GM18861 (cell line): ENCODE measurements at regions not wholly inside any gene's neighbourhood (a gene's known extent, or its start where the extent isn't known, plus 50 kb on each side); places are given as distances from the start of the nearest gene placed in this dataset.

Experiments
- ATAC-seq: cut with Tn5 transposase; IDR thresholded peaks from one replicate; pipeline ENCODE4 v1.9.1; 2021; ENCODE audit not compliant: unreplicated experiment

- no peak for ATAC-seq
Measured at GRCh38 chrX:147693511-147693910, 218.2 kb upstream of the FMR1 start.

GRCh38 chrX:147699061-147699460, 212.7 kb upstream of the FMR1 start:
- ATAC-seq: no peak

GRCh38 chrX:147710301-147710700, 201.4 kb upstream of the FMR1 start:
- ATAC-seq: no peak

DNA sequence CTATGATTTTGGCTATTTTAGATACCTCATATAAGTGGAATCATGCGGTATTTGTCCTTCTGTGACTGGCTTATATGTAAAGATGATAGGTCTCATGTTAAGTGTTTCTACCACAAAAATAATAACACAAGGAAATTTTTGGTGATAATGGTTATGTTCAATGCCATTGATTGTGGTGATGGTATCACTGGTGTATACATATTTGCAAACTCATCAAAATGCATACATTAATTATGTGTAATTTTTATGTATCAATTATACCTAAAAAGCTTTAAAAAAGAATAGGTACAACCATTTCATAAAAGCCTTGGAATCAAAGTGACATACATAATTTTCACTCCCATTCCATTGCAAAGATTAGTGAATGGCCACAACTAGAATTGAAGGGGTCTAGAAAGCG, 178.3 kb upstream of the FMR1 start:
- ATAC-seq: no peak

GRCh38 chrX:147735364-147735763, 176.4 kb upstream of the FMR1 start:
- ATAC-seq: no peak

- no peak for ATAC-seq
Measured at GRCh38 chrX:147736045-147736444, 175.7 kb upstream of the FMR1 start.

DNA sequence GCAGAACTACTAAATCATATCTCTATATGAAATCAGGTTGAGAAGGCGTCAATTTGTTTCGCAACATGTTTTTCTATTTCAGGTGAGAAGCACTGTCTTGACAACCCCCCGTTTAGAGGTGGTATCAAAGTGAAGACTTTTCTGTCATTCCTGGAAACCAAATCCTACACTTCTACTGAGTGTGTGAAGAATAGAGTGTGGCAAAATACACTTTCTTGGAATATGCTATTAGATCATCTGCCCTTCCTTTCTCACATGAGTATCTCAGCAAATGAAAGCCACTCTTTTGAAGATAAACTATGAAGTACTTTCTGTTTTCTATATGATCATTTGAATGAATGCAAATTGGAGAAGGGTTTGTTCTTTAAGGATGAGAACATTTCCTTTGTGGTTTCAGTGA, 174.0 kb upstream of the FMR1 start:
- ATAC-seq: no peak

- no peak for ATAC-seq
Measured at GRCh38 chrX:147738265-147738664, 173.5 kb upstream of the FMR1 start.

DNA sequence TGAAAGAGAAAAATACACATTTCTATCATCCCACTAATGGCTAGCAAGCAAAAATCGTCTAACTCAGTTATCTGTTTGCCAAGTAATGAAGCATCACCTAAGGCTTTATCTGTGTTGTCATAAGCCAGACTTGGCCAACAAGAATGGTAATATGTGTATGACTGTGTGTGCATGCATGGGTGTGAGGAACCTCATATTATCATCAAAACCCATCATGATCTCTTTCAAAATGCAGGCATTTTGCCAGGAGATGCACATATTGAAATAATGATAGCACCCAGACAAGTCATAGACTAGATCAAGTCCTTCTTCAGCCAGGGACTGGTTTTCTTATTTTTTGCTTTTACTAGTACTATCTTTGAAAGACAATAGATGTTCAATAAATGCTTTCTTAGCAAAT, 172.5 kb upstream of the FMR1 start:
- ATAC-seq: no peak

DNA sequence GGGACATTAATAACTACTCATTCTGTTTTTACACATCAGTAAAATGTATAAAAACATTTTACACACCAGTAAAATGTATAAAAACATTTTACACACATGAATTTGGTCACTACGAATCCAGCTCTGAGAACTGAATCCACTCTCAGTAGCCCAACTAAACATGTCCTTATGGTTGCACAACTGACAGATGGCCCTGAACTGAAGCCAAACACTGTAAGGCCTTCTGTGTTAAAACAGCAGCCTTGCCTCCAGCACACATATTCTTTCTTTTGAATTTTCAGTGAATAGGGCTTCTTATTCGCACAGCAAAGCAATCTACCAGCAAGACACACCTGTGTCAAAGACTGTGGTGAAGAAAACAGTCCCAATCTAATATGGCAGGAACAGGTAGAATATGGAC, 169.9 kb upstream of the FMR1 start:
- no peak for ATAC-seq

DNA sequence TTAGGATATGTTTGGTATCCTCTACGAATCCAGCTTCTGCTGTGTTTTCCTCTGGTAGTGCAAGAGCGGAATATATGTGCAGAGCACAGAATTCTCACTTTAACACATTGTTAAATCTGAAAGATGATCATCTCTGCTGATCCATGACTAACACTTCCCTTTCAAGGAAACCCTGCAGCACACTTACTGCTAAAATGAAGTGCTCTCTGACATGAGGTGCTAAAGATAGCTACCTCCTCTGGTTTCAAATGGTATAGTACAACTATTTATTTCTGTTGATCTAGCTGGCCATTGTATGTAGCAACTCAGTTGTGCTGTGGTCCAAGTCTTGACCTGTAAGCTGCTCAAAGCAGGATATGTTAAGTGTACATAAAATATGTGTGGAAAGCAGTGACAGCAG, 162.4 kb upstream of the FMR1 start:
- ATAC-seq: no peak

GRCh38 chrX:147757750-147758149, 154.0 kb upstream of the FMR1 start:
- ATAC-seq: no peak

DNA sequence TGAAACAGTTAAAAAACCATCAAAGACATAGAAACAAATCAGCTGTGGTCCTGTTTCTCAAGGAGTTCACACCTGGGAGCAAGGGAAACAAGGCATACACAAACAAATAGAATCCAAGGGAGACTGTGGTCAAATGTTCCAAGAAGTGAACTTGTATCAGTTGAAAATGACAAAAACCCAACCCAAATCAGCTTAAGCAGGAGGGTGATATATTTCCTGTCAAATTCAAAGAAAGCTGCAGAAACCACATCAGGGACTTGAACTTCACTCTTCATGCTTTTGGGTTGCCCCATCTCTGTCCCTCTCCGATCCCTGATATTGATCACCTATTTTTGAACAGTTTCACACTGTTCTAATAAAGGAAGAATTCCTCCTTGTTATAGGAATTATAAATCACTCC, 148.6 kb upstream of the FMR1 start:
- no peak for ATAC-seq

DNA sequence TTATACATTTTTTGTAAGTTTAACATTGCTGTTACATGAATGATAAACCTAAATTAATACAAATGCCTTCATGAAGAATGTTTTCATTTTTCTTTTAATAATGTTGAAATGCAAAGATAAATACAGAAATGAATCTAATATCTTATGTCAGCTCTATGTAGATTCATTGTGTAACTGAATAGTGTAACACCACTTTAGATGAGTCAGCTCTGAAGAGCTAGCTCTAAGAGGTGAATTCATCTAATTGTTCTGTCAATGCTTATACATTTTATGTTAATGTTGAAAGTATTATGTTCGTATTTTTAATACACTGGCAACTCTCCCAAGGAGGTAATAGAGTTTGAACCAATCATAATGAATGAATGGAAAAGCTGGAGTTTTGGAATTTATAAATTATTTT, 146.9 kb upstream of the FMR1 start:
- ATAC-seq: no peak

DNA sequence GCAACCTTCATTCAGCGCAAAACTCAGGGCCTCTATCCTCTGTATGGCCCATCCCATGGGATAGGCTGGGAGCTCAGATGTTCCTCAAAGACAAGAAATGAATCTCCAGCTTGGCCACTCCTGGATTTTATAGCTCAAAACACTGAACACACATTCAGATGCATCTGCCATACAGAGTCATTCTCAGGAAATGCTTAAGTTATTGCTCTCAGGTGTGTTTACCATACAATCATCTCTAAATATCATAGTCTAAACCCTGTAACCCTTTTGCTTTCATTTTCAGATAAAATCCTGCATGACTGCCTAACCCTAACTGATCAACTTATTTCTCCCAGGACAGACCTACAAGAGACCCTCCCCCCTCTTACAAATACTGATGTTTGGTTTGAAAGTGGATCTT, 140.9 kb upstream of the FMR1 start:
- ATAC-seq: no peak

DNA sequence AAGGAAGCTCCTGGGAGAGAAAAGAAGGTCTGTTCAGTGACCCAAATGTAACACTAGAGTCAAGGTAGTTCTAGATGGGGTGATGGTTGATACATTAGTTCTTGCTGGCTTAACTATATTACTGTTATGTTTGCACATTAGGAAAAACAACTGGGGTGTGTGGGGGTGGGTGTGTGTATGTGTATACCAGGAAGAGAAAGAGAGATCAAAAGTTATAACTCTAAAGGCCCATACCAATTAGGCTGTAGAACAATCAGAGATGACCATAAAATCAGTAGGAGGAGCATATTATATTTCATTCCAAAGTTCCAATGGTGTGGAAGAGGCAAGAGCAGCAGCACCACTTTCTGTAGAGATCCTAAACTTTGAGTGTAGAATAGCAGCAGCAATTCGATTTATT, 134.7 kb upstream of the FMR1 start:
- no peak for ATAC-seq

DNA sequence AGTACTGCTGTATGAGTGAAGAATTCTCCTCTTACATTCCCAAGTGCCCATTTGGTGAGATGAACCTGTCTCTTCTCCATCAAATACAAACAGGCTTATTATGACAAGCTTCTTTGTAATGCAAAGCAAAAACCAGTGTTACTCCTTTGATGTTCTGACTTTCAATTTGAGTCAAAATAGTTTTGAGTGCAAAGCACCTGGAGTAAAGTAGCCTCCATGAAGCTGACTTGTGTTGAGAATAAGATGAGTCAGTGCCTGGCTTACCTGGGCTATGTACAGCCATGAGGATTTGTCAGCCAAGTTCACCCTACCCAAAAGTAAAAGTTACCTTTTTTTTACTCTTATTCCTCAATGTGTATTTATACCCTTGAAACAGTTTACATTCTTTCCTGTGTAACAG, 132.5 kb upstream of the FMR1 start:
- no peak for ATAC-seq

- ATAC-seq: no peak
Measured at GRCh38 chrX:147781844-147782243, 129.9 kb upstream of the FMR1 start.

DNA sequence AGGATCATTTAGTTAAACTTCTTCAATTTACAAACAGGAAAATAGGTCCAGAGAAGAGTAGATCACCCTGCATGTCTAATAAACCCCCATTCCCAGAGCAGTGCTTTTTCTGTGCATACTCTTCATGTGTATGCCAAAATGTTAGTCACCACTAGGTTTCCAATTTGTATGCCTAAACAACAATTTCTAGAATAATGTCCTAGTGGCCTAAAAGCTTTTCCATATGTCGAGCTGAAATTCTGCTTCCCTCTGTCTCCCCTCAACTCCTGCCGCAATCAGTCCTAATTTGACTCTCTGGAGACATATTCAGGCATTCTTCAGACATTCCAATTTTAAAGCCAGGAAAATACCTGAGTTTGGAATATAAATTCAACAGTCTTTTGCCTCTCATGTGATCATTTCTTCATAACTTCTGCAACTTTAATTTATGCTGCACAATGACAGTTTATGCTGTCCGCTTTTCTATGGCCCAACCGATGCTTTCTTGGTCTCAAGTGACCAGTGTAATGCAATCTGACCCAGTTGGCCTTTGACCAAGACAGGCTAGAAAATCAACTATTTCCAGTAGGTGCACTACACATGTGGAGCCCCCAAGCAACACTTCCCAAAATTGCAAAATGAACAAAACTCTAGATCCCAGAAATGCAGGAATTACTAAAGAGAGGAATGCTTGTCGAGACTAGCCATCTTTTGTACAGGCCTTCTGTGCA, 122.9 kb upstream of the FMR1 start:
- ATAC-seq: no peak

DNA sequence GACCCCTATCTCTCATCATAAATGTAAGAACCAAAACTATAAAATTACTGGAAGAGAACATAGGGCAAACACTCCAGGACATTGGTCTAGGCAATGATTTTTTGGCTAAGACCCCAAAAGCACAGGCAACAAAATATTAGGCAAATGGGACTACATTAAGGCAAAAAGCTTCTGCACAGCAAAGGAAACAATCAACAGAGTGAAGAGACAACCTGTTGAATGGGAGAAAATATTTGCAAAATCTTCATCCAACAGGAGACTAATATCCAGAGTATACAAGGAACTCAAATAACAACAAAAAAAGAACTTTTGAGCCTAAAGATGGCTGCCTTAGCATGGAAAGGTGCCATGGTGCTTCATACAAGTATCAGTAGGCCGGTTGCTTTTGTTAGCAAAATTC, 111.1 kb upstream of the FMR1 start:
- ATAC-seq: no peak

DNA sequence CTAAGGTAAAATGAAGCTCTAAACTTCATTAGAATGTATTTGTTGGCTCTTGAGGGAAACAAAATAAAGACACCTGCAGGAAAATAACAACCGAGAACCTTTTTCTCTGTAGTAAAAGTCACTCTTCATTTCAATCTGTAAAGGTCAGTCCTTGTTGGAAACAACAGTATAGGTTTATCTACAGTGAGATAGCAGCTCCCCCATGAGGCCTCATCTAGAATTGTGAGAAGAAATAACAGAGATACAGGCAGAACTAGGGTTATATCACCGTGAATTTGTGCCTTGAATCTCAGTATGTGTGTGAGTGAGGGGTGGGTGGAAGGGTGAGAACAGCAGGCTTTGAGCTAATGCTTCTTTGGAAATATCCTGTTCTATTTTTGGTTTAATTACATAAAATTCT, 107.8 kb upstream of the FMR1 start:
- ATAC-seq: peak; percentile 76

GRCh38 chrX:147811803-147812202, 99.9 kb upstream of the FMR1 start:
- ATAC-seq: no peak

DNA sequence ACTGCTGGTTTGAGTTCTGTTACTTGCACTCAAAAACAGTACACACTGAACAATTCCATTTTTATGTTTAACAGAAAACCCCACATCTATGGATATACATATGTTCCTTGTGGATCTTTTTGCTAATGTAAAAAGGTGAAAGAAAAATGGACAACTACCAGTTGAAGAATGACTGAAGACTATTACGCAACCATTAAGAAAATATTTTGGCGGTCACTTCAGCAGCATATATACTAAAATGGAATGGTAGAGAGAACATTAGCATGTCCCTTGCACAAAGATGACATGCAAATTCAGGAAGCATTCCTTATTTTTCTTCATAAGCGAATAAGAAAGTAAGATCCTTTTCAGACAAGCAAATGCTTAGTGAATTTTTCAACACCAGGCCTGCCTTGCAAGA, 84.6 kb upstream of the FMR1 start:
- ATAC-seq: no peak

- no peak for ATAC-seq
Measured at GRCh38 chrX:147828719-147829118, 83.0 kb upstream of the FMR1 start.
